H1 (cell line): ENCODE measurements at regions not wholly inside any gene's neighbourhood (a gene's known extent, or its start where the extent isn't known, plus 50 kb on each side); places are given as distances from the start of the nearest gene placed in this dataset.

Experiments used
- CTCF ChIA-PET: fragments of 300-600 bp; sonication (Branson Sonifier 250); formaldehyde crosslinking; loops from one replicate; lab custom pipeline; 2021; ENCODE audit not compliant: partially characterized antibody; lab: Charles Lee
- POLR2A ChIA-PET: fragments of 300-600 bp; sonication (Branson Sonifier 250); formaldehyde crosslinking; loops from one replicate; lab custom pipeline; 2021; ENCODE audit warnings: inconsistent platforms; ENCODE audit not compliant: partially characterized antibody; lab: Charles Lee
- DNase-seq, 2 experiments: peaks; one replicate each; pipeline versions ENCODE4 v3.0.0 to v3.0.0-alpha.2; 2010 to 2022; ENCODE audit warnings: low spot score in 2 of 2, low read depth in 1 of 2, mixed read lengths in 1 of 2
- FAIRE-seq: peaks from 2 replicates; lab custom pipeline; 2011; peaks lifted over from hg19 to GRCh38; lab: Jason Lieb, UNC
- H2AFZ ChIP-seq: 2 replicates; pipeline ENCODE4 v1.8.1; 2012; ENCODE audit warnings: low read length, inconsistent platforms
- H2AK5ac ChIP-seq: 2 replicates; pipeline ENCODE4 v1.6.1; 2013; ENCODE audit warnings: low read depth, low read length
- H2BK120ac ChIP-seq: replicated peaks from 2 replicates; pipeline ENCODE3; 2013; ENCODE audit warnings: low read depth, low read length, inconsistent platforms
- H2BK12ac ChIP-seq: 2 replicates; pipeline ENCODE4 v1.6.1; 2013; ENCODE audit warnings: low read depth, low read length
- H2BK15ac ChIP-seq: 2 replicates; pipeline ENCODE4 v1.6.1; 2013; ENCODE audit warnings: low read length
- H2BK20ac ChIP-seq: 2 replicates; pipeline ENCODE4 v1.6.1; 2013; ENCODE audit warnings: low read length
- H2BK5ac ChIP-seq: 2 replicates; pipeline ENCODE4 v1.6.1; 2013; ENCODE audit warnings: low read depth, low read length
- H3K14ac ChIP-seq: 2 replicates; pipeline ENCODE4 v1.6.1; 2013; ENCODE audit warnings: inconsistent platforms; ENCODE audit not compliant: insufficient read length
- H3K18ac ChIP-seq: 2 replicates; pipeline ENCODE4 v1.6.1; 2013; ENCODE audit warnings: low read length; ENCODE audit errors: extremely low read depth
- H3K23ac ChIP-seq: 2 replicates; pipeline ENCODE4 v1.6.1; 2013; ENCODE audit warnings: inconsistent platforms; ENCODE audit not compliant: insufficient read length
- H3K23me2 ChIP-seq: 2 replicates; pipeline ENCODE4 v1.6.1; 2013; ENCODE audit warnings: low read depth, low read length
- H3K27ac ChIP-seq: 2 replicates; pipeline ENCODE4 v1.6.1; 2011; ENCODE audit warnings: low read depth, low read length, inconsistent platforms
- H3K27me3 ChIP-seq, 4 experiments: replicated peaks in 1 of 4; 1 replicate in 1 of 4; 2 replicates in 3 of 4; pipeline versions ENCODE4 v1.6.1 to v1.8.1; 2011 to 2013; ENCODE audit warnings: low read length in 3 of 4, mild to moderate bottlenecking in 3 of 4, inconsistent platforms in 2 of 4, mixed read lengths in 2 of 4, moderate library complexity in 1 of 4; ENCODE audit not compliant: control insufficient read depth in 3 of 4, insufficient read depth in 3 of 4; ENCODE audit errors: extremely low read depth in 1 of 4
- H3K36me3 ChIP-seq, 4 experiments: 2 replicates each; pipeline versions ENCODE4 v1.6.1 to v1.8.1; 2011 to 2013; ENCODE audit warnings: mild to moderate bottlenecking in 4 of 4, low read length in 3 of 4, moderate library complexity in 2 of 4, control low read depth in 1 of 4, inconsistent platforms in 1 of 4; ENCODE audit not compliant: insufficient read depth in 4 of 4, control insufficient read depth in 2 of 4
- H3K4ac ChIP-seq: replicated peaks from 2 replicates; pipeline ENCODE3; 2013; ENCODE audit warnings: low read length, low read depth, mixed read lengths, inconsistent platforms; ENCODE audit not compliant: insufficient read length
- H3K4me1 ChIP-seq, 4 experiments: replicated peaks in 1 of 4; 1 replicate in 1 of 4; 2 replicates in 3 of 4; pipeline versions ENCODE4 v1.6.1 to v1.8.1; 2011 to 2013; ENCODE audit warnings: low read length in 3 of 4, inconsistent platforms in 2 of 4, mixed read lengths in 1 of 4; ENCODE audit not compliant: insufficient read depth in 4 of 4, control insufficient read depth in 3 of 4
- H3K4me2 ChIP-seq, 2 experiments: 2 replicates each; pipeline versions ENCODE4 v1.6.1 to v1.8.1; 2011 to 2013; ENCODE audit warnings: low read depth in 2 of 2, low read length in 2 of 2, control low read depth in 1 of 2, inconsistent platforms in 1 of 2, mild to moderate bottlenecking in 1 of 2; ENCODE audit not compliant: insufficient read depth in 1 of 2
- H3K4me3 ChIP-seq, 4 experiments: fragments of 200-600, 300-600 bp in 1 of 4; sonication (generic), shearing (Covaris generic), sonication (Bioruptor Twin) in 1 of 4; 2 replicates each; pipeline versions ENCODE4 v1.5.1 to v1.8.1; 2011 to 2016; ENCODE audit warnings: low read length in 4 of 4, low read depth in 3 of 4, control low read depth in 2 of 4, inconsistent platforms in 2 of 4, mild to moderate bottlenecking in 2 of 4, mixed read lengths in 1 of 4, moderate library complexity in 1 of 4; ENCODE audit not compliant: insufficient read depth in 2 of 4; ENCODE audit errors: extremely low read depth in 1 of 4
- H3K56ac ChIP-seq: replicated peaks from 2 replicates; pipeline ENCODE3; 2013; ENCODE audit warnings: low read depth, mild to moderate bottlenecking, mixed read lengths, low read length, inconsistent platforms; ENCODE audit not compliant: insufficient read length
- H3K79me1 ChIP-seq: 2 replicates; pipeline ENCODE4 v1.6.1; 2013; ENCODE audit warnings: low read depth, low read length, control low read depth
- H3K79me2 ChIP-seq, 2 experiments: 2 replicates each; pipeline versions ENCODE4 v1.6.1 to v1.8.1; 2012 to 2013; ENCODE audit warnings: low read length in 2 of 2, mild to moderate bottlenecking in 2 of 2, inconsistent platforms in 1 of 2; ENCODE audit not compliant: insufficient read depth in 2 of 2, control insufficient read depth in 1 of 2
- H3K9ac ChIP-seq, 4 experiments: replicated peaks in 1 of 4; 1 replicate in 1 of 4; 2 replicates in 3 of 4; pipeline versions ENCODE4 v1.6.1 to v1.8.1; 2011 to 2013; ENCODE audit warnings: low read depth in 3 of 4, low read length in 3 of 4, control low read depth in 2 of 4, mild to moderate bottlenecking in 2 of 4, moderate library complexity in 2 of 4, inconsistent platforms in 1 of 4; ENCODE audit errors: extremely low read depth in 1 of 4
- H3K9me3 ChIP-seq, 2 experiments: 2 replicates each; pipeline versions ENCODE4 v1.6.1 to v1.8.1; 2012 to 2013; ENCODE audit warnings: mild to moderate bottlenecking in 2 of 2, moderate library complexity in 2 of 2, control low read depth in 1 of 2, inconsistent platforms in 1 of 2, low read depth in 1 of 2, low read length in 1 of 2, mixed read lengths in 1 of 2; ENCODE audit not compliant: insufficient read depth in 2 of 2
- H4K20me1 ChIP-seq, 2 experiments: replicated peaks in 1 of 2; 2 replicates each; pipeline versions ENCODE3 to v1.8.1; 2011 to 2013; ENCODE audit warnings: inconsistent platforms in 2 of 2, low read length in 2 of 2, mild to moderate bottlenecking in 1 of 2; ENCODE audit not compliant: insufficient read depth in 2 of 2, control insufficient read depth in 1 of 2
- H4K5ac ChIP-seq: 2 replicates; pipeline ENCODE4 v1.6.1; 2013; ENCODE audit warnings: low read length, low read depth, mixed read lengths, inconsistent platforms; ENCODE audit not compliant: insufficient read length
- H4K8ac ChIP-seq: 2 replicates; pipeline ENCODE4 v1.8.0; 2013; ENCODE audit warnings: mild to moderate bottlenecking, moderate library complexity, low read length, inconsistent platforms; ENCODE audit not compliant: insufficient read depth; ENCODE audit errors: extremely low read depth
- H4K91ac ChIP-seq: replicated peaks from 2 replicates; pipeline ENCODE3; 2013; ENCODE audit warnings: low read length, mixed read lengths, inconsistent platforms; ENCODE audit not compliant: insufficient read length
- BACH1 ChIP-seq: IDR thresholded peaks from 2 replicates; pipeline ENCODE4 v1.6.1; 2012; ENCODE audit warnings: low read length, improper control_type of control experiment
- BRCA1 ChIP-seq: IDR thresholded peaks from 2 replicates; pipeline ENCODE4 v1.6.1; 2012; ENCODE audit warnings: low read depth, low read length, improper control_type of control experiment
- CBX5 ChIP-seq: fragments of 300-800, 300-1000 bp; sonication (generic); IDR thresholded peaks from 2 replicates; pipeline ENCODE4 v1.7.1; 2016; ENCODE audit warnings: antibody characterized with exemption, low read length, low read depth
- JUND ChIP-seq: IDR thresholded peaks from 2 replicates; pipeline ENCODE4 v1.6.1; 2011; ENCODE audit warnings: mild to moderate bottlenecking, improper control_type of control experiment, low read length
- KDM1A ChIP-seq: fragments of 200-600, 300-600 bp; sonication (generic); IDR thresholded peaks from 2 replicates; pipeline ENCODE4 v1.7.1; 2016; ENCODE audit warnings: mild to moderate bottlenecking, low read length, borderline replicate concordance
- KDM4A ChIP-seq: IDR thresholded peaks from one replicate; pipeline ENCODE4 v1.7.1; 2012; ENCODE audit warnings: low read depth, mild to moderate bottlenecking, moderate library complexity, low read length, inconsistent platforms; ENCODE audit not compliant: severe bottlenecking
- NANOG ChIP-seq: IDR thresholded peaks from 2 replicates; pipeline ENCODE4 v1.6.1; 2011; ENCODE audit warnings: low read length, low read depth, mild to moderate bottlenecking, inconsistent platforms; ENCODE audit not compliant: insufficient read depth, poor library complexity, severe bottlenecking
- PHF8 ChIP-seq: fragments of 200-600 bp; sonication (generic); conservative IDR thresholded peaks from 2 replicates; pipeline ENCODE4 v1.7.1; 2012; ENCODE audit warnings: low read depth, mild to moderate bottlenecking, inconsistent platforms, low read length, moderate library complexity
- POU5F1 ChIP-seq: IDR thresholded peaks from 2 replicates; pipeline ENCODE4 v1.6.1; 2011; ENCODE audit warnings: low read depth, mild to moderate bottlenecking, low read length, moderate library complexity
- RAD21 ChIP-seq, 2 experiments: IDR thresholded peaks in 1 of 2; conservative IDR thresholded peaks in 1 of 2; 2 replicates each; pipeline ENCODE4 v1.6.1; 2011; ENCODE audit warnings: low read depth in 2 of 2, low read length in 2 of 2, improper control_type of control experiment in 1 of 2, inconsistent platforms in 1 of 2, mild to moderate bottlenecking in 1 of 2, moderate library complexity in 1 of 2
- RFX5 ChIP-seq: IDR thresholded peaks from 2 replicates; pipeline ENCODE4 v1.6.1; 2011; ENCODE audit warnings: low read depth, low read length, improper control_type of control experiment, borderline replicate concordance
- SAP30 ChIP-seq: fragments of 300-600 bp; sonication (generic); IDR thresholded peaks from 2 replicates; pipeline ENCODE4 v1.7.1; 2012; ENCODE audit warnings: low read length, moderate library complexity, mild to moderate bottlenecking, inconsistent platforms; ENCODE audit not compliant: insufficient read depth, insufficient replicate concordance
- SP4 ChIP-seq: IDR thresholded peaks from 2 replicates; pipeline ENCODE4 v1.6.1; 2012; ENCODE audit warnings: low read length, inconsistent platforms
- SRF ChIP-seq: IDR thresholded peaks from 2 replicates; pipeline ENCODE4 v1.6.1; 2011; ENCODE audit warnings: mild to moderate bottlenecking, low read depth, low read length, moderate library complexity
- SUZ12 ChIP-seq: fragments of 200-600 bp; sonication (generic); IDR thresholded peaks from 2 replicates; pipeline ENCODE4 v1.6.1; 2012; ENCODE audit warnings: mild to moderate bottlenecking, inconsistent platforms, low read length, moderate library complexity, mixed read lengths
- WGBS, 2 experiments: shearing (Covaris generic) in 1 of 2; methylation state at CpG; one replicate each; pipeline versions ENCODE4 v1.1.6 to v1.1.7; 2013 to 2015; ENCODE audit warnings: low lambda C conversion rate in 2 of 2, mixed read lengths in 2 of 2, inconsistent platforms in 1 of 2, low coverage in 1 of 2, missing lambda C conversion rate in 1 of 2; ENCODE audit not compliant: insufficient replicate concordance in 2 of 2, insufficient coverage in 1 of 2, insufficient read length in 1 of 2; ENCODE audit errors: extremely low coverage in 1 of 2, missing lambda C conversion rate in 1 of 2; 5-methylcytosine and 5-hydroxymethylcytosine counted together

- H3K27ac ChIP-seq, result no peak overlapping the region
- H4K8ac ChIP-seq, result no peak overlapping the region
- H3K23me2 ChIP-seq, result no peaks in the 10 kb centered on the region
- H3K4me3 ChIP-seq, result no peak overlapping the region
- no peaks in the 10 kb centered on the region for H3K36me3 ChIP-seq
- ChIA-PET POLR2A (no interaction called here), CTCF (no interaction called here)
- no peaks in the 10 kb centered on the region for H3K4me1 ChIP-seq
- H3K79me1 ChIP-seq, result no peaks in the 10 kb centered on the region
- H3K4ac ChIP-seq, result peak overlapping the region; percentile 38
- H2BK120ac ChIP-seq, result no peak overlapping the region
- H3K9me3 ChIP-seq, result no peaks in the 10 kb centered on the region
- H3K14ac ChIP-seq, result no peak overlapping the region
- no peaks in the 10 kb centered on the region for H4K20me1 ChIP-seq
- H3K56ac ChIP-seq, result no peak overlapping the region
- FAIRE-seq (no peak), DNase-seq (no peak)
- no peak overlapping the region for H2BK20ac ChIP-seq
- H2BK15ac ChIP-seq, result no peak overlapping the region
- no peak overlapping the region for H2BK12ac ChIP-seq
- H2AFZ ChIP-seq, result no peak overlapping the region
- no peak overlapping the region for H3K4me2 ChIP-seq
- WGBS, 2 experiments, result 70% methylated on average over 3 of the region's 3 CpGs; no CpG with 5 or more reads in 1 of the 2 experiments
- peaks cover 0 to 2% (median 0%) of the 10 kb centered on the region in 4 experiments; a peak in 1 of 7 replicates for H3K27me3 ChIP-seq
- no peak overlapping the region for H3K9ac ChIP-seq
- H2BK5ac ChIP-seq, result no peak overlapping the region
- H3K79me2 ChIP-seq, result no peaks in the 10 kb centered on the region
- H4K5ac ChIP-seq, result no peak overlapping the region
- no peak overlapping the region for H3K18ac ChIP-seq
- H4K91ac ChIP-seq, result no peak overlapping the region
- no peak overlapping the region for H2AK5ac ChIP-seq
- H3K23ac ChIP-seq, result no peak overlapping the region
- TF ChIP-seq NANOG (no peak), KDM4A (no peak), JUND (no peak), POU5F1 (no peak), SAP30 (no peak), BRCA1 (no peak), CBX5 (no peak), SP4 (no peak), BACH1 (no peak), RFX5 (no peak), PHF8 (no peak), SRF (no peak), SUZ12 (no peak), KDM1A (no peak), RAD21 (IDR thresholded peaks at IDR 0.05 in 1 of 2, conservative IDR thresholded peaks at IDR 0.05 in 1 of 2; ENCODE audit: low read depth in 2 of 2, low read length in 2 of 2) (no peak)
These were observed 655.4 kb upstream of the MKI67 start for GRCh38 chr10:128781637-128782036.
